ENCODE measurements at regions not wholly inside any gene's neighbourhood (a gene's known extent, or its start where the extent isn't known, plus 50 kb on each side); places are given as distances from the start of the nearest gene placed in this dataset.

GRCh38 chr2:177317443-177317842 lies 52.9 kb upstream of the NFE2L2 start:
- TF ChIP-seq CTCF (IDR thresholded peaks at IDR 0.05 in 2 of 3, conservative IDR thresholded peaks at IDR 0.05 in 1 of 3; ENCODE audit: borderline replicate concordance in 1 of 3, insufficient read depth in 1 of 3, low read depth in 2 of 3, low read length in 2 of 3) (no peak; a peak in 1 of 6 replicates), SRF (IDR thresholded peaks at IDR 0.05; ENCODE audit: low read depth) (no peak), EZH2 (IDR thresholded peaks at IDR 0.05) (no peak), POLR2AphosphoS5 (IDR thresholded peaks at IDR 0.05; ENCODE audit: low read depth, low read length) (no peak), ZFX (IDR thresholded peaks at IDR 0.05) (no peak), POLR2A (IDR thresholded peaks at IDR 0.05; ENCODE audit: borderline replicate concordance, extremely low read depth, insufficient read depth, insufficient read length) (no peak), JUND (IDR thresholded peaks at IDR 0.05) (no peak), TCF7L2 (IDR thresholded peaks at IDR 0.05; ENCODE audit: borderline replicate concordance, extremely low read depth, insufficient read depth, insufficient read length) (no peak)
- TF ChIP-seq, protein P1, sequence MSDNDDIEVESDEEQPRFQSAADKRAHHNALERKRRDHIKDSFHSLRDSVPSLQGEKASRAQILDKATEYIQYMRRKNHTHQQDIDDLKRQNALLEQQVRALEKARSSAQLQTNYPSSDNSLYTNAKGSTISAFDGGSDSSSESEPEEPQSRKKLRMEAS (IDR thresholded peaks at IDR 0.05): no peak

Data from HCT116 (cell line).